Renal cortex interstitium (tissue), 11 donors: ENCODE measurements at regions not wholly inside any gene's neighbourhood (a gene's known extent, or its start where the extent isn't known, plus 50 kb on each side); places are given as distances from the start of the nearest gene placed in this dataset.
A peak's percentile ranks its signal among the peaks of the same experiment; 100 is the strongest.

Experiments used
- DNase-seq, 11 donors: peaks; one replicate each; pipeline ENCODE4 v3.0.0-alpha.2; 2013; ENCODE audit warnings: low read depth in 9 of 11, low spot score in 4 of 11; ENCODE audit errors: extremely low read depth in 1 of 11

- DNase-seq, result no peak
Measured at GRCh38 chr1:91575909-91576519, 75.4 kb downstream of the CDC7 start.

GRCh38 chr1:91578320-91579109 is 77.9 kb downstream of the CDC7 start:
- DNase-seq, result no peak

DNA sequence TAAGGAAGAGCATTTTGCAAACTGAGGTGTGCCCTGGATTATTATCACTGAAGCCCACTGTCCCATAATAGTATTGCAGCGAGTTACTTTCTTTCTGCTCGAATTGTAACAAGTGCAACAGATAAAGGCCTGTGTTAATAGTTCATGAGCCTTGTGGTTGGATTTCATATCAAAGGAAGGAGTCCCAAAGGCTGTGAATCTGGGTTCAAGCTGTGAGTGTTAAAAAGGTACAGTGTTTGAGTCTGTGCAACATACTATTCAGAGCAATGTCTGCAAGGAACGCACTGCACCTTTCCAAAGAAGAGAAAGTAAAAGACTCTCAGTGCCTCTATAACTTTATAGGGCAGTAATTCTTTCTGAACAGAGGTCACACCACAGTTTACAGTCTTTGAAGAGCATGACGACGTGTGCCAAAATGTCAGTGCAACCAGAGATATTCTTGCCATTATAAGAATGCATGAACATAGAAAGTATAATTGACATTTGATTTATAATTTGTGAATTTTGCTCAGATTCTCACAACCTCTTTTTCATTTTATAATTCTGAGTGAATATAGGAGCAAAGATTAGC is 79.1 kb downstream of the CDC7 start:
- DNase-seq, result no peak

GRCh38 chr1:91582431-91582921 is 81.8 kb downstream of the CDC7 start:
- DNase-seq, result no peak

- no peak for DNase-seq
Measured at GRCh38 chr1:91583326-91583755, 82.7 kb downstream of the CDC7 start.

GRCh38 chr1:91584309-91584708 is 83.7 kb downstream of the CDC7 start:
- DNase-seq, result no peak

- DNase-seq, result no peak
Measured at GRCh38 chr1:91584878-91585277, 84.2 kb downstream of the CDC7 start.

- no peak for DNase-seq
Measured at GRCh38 chr1:91585502-91585901, 84.9 kb downstream of the CDC7 start.

DNA sequence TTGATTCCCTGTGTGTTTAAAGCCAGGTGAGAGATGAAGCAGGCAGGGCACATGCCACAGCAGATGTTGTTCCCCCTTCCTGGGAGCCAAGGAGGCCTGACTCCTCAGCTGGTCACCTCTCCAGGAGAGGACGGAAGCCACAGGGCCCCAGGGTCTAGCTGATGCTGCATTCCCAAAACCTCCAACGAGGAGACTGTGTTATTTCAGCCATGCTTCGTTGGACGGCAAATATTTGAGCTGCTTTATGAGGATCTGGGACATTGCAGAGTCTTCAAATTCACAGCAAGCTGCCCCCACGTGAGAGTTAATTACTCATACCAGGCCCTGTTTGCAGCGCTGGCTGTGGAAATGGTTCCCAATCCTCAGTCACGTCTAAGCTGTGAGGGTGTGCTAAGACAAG is 85.3 kb downstream of the CDC7 start:
- peak; percentile 33 to 88 (median 67) for DNase-seq

GRCh38 chr1:91589437-91589836 is 88.8 kb downstream of the CDC7 start:
- DNase-seq, result no peak

- no peak for DNase-seq
Measured at GRCh38 chr1:91591175-91591974, 90.7 kb downstream of the CDC7 start.

DNA sequence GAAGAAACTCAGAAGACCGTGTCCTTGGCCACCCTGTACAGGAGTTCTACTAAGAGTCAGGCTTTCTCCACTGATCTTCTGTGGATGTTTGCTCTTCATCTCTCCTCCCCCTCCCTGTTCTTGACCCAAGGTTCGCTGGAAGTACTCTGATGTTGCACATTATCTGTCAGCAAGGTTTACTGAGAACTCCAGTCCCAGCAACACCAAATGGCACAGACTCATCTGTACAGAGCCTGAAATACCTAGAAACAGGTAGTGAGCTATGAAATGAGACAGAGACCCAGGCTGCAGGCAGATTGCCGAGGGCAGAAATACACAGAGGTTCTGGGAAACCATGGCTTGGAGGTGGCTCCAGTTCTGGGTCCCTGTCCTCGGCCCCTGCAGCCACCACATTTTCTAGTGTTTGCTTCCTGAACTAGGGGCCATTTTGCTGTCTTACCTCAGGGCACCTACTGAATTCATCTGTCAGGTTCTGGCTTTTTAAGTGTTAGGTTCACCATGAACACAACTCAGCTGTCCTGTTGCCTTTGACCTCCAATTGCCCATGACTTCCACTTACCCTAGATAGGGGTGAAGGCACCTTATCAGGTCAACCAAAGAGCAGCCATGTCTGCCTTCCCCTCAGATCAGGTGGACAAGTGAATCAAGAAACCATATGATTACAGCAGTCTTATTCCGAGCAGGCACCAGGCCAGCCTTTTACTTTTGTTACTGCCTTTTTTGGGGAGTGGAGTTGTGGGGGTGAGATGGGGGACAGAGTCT is 92.2 kb downstream of the CDC7 start:
- no peak for DNase-seq

DNA sequence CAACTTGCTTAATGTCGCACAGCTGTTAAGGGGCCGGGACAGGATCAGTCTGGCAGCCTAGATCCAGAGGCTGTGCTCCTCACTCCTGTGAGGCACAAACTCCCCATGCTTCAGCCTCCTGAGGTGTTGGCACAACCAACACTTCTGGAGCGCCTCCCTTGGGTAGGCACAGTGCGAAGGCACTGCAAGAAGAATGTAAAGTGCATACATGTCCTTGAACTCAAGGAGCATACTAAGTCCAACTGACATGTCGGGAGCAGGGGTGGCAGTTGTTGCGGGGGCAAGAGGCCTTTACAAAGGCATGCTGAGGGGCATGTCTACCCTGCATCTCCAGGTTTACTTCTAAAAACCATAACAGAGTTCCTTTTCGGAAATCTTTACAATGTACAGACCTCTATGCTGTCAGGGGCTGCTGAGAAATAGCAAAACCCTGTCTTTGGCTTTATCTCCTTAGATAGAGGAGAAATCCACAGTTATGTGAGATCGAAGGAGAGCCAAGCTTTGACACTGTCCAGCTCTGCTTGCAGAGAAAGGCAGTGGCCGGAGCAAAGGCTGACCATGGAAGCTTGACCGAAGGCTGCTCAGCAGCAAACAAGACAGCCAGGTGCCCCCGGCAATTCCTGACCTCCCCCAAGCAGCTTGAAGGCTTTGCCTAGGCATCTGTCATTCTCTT is 93.9 kb downstream of the CDC7 start:
- DNase-seq, result no peak

DNA sequence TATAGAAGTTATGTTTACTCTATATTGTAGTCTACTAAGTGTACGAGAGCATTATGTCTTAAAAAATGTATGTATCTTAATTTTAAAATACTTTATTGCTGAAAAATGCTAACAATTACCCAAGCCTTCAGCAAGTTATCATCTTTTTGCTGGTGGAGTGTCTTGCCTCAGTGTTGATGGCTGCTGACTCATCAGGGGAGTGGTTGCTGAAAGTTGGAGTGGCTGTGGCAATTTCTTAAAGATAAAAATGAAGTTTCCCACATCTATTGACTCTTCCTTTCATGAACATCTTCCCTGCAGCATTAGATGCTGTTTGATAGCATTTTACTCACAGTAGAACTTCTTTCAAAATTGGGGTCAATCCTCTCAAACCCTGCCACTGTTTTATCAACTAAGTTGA is 95.8 kb downstream of the CDC7 start:
- no peak for DNase-seq

DNA sequence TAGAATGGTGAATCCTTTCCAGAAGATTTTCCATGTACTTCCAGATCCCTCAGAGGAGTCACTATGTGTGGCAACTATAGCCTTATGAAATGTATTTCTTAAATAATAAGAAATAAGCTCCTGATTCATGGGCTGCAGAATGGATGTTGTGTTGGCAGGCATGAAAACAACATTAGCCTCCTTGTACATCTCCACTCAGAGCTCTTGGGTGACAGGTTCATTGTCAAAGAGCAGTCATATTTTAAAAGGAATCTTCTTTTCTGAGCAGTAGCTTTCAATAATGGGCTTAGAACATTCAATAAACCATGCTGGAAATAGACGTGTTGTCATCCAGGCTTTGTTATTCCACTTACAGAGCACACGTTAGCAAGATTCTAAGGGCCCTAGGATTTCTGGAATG is 96.6 kb downstream of the CDC7 start:
- DNase-seq, result no peak

GRCh38 chr1:91600431-91601337 is 100.0 kb downstream of the CDC7 start:
- DNase-seq, result no peak
